Right renal cortex interstitium (tissue), 3 donors: ENCODE measurements at regions not wholly inside any gene's neighbourhood (a gene's known extent, or its start where the extent isn't known, plus 50 kb on each side); places are given as distances from the start of the nearest gene placed in this dataset.

Source experiments
- DNase-seq, 3 donors: peaks; one replicate each; pipeline ENCODE4 v3.0.0-alpha.2; 2013; ENCODE audit warnings: low read depth in 3 of 3, low spot score in 2 of 3

- no peak for DNase-seq
Measured at GRCh38 chr7:17155529-17155928, 142.9 kb upstream of the AHR start.

- DNase-seq, result no peak
Measured at GRCh38 chr7:17158261-17158660, 140.2 kb upstream of the AHR start.

GRCh38 chr7:17159500-17160037 lies 138.9 kb upstream of the AHR start:
- DNase-seq, result no peak

- no peak for DNase-seq
Measured at GRCh38 chr7:17166824-17167379, 131.6 kb upstream of the AHR start.

GRCh38 chr7:17168416-17168815 lies 130.0 kb upstream of the AHR start:
- DNase-seq, result no peak

- DNase-seq, result no peak
Measured at GRCh38 chr7:17171427-17171826, 127.0 kb upstream of the AHR start.

- DNase-seq, result no peak
Measured at GRCh38 chr7:17176371-17177032, 122.0 kb upstream of the AHR start.

- DNase-seq, result no peak
Measured at GRCh38 chr7:17178545-17178944, 119.9 kb upstream of the AHR start.

GRCh38 chr7:17181482-17181881 lies 117.0 kb upstream of the AHR start:
- DNase-seq, result no peak

- no peak for DNase-seq
Measured at GRCh38 chr7:17183630-17184328, 114.7 kb upstream of the AHR start.

GRCh38 chr7:17184805-17185689 lies 113.4 kb upstream of the AHR start:
- no peak for DNase-seq

GRCh38 chr7:17185690-17186070 lies 112.8 kb upstream of the AHR start:
- no peak for DNase-seq

GRCh38 chr7:17186745-17187530 lies 111.5 kb upstream of the AHR start:
- no peak for DNase-seq

GRCh38 chr7:17194656-17195055 lies 103.8 kb upstream of the AHR start:
- DNase-seq, result no peak

GRCh38 chr7:17195576-17195975 lies 102.9 kb upstream of the AHR start:
- no peak for DNase-seq

GRCh38 chr7:17205910-17206309 lies 92.5 kb upstream of the AHR start:
- no peak for DNase-seq

- DNase-seq, result no peak
Measured at GRCh38 chr7:17206349-17206905, 92.0 kb upstream of the AHR start.

GRCh38 chr7:17207220-17207619 lies 91.2 kb upstream of the AHR start:
- DNase-seq, result no peak

- DNase-seq, result no peak
Measured at GRCh38 chr7:17209101-17209500, 89.4 kb upstream of the AHR start.

- no peak for DNase-seq
Measured at GRCh38 chr7:17211307-17211836, 87.1 kb upstream of the AHR start.
